Hepatic stellate cell (primary cell): ENCODE measurements at regions not wholly inside any gene's neighbourhood (a gene's known extent, or its start where the extent isn't known, plus 50 kb on each side); places are given as distances from the start of the nearest gene placed in this dataset.

ENCODE experiments used
- DNase-seq: peaks from one replicate; pipeline ENCODE4 v3.0.0; 2011; ENCODE audit warnings: low spot score

DNA sequence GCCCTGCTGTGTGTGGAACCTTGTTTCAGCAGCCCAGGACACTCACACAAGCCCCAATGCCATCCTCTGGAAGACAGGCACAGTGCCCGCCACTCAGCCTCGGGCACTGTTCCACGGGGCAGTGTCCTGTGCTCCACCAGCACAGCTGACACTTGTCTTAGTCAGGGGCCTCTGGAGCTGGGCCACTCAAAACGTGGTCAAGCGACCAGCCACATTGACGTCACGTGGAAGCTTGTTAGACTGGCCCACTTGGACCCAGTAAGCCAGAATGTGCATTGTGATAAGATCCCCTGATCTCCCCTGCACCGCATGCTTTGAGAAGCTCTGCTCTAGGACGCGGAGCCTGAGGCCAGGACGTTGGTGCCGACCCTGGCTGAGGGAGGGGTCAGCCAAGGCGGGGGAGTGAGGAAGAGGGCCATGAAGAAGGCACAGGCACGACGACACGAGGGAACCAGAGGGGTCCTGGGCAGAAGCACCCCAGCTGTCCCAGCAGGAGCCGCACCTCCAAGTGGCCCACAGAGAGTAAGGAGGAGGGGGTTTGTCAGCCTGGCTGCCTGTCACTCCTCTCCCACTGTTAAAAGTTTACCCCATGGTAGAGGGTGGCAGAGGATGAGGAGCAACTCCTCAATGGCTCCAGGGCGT is 64.6 kb downstream of the LINC01488 start:
- DNase-seq, result no peak

DNA sequence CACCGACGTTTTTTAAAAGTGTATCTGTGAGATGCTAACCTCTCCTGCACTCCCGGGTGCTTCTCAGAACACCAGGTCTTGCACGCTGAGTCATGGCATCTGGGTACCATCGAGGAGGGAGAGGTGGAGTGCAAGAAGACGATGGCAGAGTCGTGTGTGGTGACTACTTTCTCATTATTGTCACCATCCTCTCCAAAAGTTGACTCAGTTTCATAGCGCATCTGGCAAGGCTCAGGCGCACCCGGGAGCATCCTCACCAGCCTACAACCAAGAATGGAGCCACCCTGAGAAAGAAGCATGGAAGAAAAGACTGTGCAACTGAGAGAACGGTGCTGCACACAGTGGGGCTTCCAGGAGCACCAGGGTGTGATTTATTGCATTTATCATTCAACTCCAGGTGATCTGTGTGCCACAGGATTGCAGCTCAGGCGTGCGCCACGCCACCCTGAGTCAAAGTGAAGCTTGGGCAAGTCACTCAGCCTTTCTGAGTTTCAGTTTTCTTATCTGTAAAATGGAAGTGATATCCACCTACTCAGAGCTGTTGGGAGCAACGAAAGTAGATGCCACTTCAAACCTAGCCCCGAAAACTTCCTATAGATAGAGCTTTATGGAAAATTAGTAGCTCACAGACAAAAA is 65.4 kb downstream of the LINC01488 start:
- DNase-seq, result no peak

DNA sequence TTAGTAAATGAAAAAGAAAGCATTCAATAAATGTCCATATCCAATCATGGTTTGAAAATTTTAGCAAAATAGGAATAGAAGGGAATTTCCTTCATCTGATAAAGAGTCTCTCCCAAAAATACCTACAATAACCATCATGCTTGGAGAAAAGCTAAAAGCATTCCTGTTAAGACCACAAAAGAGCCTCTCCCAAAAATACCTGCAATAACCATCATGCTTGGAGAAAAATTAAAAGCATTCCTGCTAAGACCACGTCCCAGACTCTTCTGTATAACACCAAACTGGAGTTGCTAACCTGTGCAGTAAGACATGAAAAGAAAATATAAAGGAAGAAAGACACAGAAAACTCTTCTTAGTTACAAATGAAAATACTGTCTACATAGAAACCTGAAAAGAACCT is 69.4 kb downstream of the LINC01488 start:
- DNase-seq, result no peak

DNA sequence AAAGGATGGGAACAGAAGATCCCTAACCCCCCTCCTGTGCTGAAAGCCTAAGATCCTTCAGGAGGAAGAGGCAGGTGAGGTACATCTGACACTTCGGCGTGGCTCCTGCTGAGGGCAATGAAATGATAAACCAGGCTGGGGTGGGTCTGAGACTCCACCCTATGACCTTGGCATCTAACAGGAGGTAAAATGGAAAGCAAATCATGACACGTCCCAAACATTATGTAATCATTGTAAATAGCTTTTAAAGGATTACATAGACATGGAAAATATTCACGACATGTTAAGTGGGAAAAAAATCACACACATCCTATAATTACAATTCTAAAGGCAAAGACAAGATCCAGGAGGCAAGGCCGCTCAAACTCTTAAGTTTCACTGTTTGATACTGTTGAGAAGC is 70.5 kb downstream of the LINC01488 start:
- DNase-seq, result no peak

DNA sequence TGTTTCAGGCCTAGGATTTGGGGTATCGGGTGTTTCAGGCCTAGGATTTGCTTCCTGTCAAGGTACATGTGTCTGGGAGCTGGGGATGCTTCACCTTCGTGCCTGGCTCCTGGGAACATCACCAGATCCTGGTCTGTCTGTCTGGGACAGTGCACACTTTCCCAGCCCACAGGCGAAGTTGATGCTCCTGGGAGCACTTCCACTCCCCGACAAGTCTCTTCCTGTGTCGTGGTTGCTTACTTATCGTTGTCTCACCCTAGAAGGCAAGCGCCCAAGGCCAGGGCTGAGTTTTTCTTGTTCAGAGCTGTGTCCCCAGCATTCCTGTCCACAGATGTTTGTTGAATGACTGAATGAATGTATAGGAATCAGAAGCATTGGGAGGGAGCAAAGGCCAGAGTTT is 71.5 kb downstream of the LINC01488 start:
- no peak for DNase-seq

DNA sequence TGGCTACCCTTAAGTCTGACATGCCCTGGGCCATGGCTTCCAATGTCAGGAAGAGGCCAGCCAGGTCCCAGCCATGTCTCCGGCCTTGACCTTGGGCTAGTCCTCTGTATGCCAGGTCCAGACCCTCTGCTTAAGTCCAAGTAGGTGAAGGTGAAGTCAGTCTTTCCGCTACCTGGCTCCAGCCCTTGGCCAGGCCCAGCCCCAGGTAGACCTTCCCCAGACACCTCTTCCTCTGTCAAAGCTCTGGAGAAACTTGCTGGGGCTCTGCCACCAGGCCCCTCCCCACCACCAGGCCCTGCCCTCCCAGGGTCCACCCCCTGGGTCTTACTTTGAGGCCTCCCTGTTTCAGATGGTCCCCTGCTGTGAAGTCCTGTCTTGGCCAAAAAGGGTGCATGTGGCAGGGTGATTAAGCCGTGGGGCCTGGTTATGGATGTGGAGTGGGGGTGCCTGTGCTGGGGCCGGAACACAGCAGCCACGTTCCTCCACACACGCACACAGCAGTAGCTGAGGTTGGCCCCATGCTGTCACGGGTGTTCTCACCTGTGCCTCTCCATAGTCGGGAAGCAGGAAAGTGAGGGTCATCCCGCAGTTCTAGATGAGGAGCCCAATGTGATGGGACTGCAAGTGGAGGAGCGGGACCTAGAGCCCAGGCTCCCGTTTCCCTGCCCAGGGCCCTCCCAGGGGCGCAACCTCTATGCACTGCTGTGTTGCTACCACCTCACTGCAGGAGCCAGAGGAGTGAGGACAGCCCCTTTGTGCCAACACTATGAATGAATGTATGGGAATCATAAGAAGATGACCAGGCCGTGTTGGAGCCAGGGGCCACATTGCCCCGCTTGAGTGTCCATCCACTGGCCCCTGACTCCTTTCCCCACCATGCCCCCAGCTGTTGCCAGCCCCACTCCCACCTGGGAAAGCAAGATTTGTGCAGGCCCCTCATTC is 72.2 kb downstream of the LINC01488 start:
- DNase-seq, result no peak

DNA sequence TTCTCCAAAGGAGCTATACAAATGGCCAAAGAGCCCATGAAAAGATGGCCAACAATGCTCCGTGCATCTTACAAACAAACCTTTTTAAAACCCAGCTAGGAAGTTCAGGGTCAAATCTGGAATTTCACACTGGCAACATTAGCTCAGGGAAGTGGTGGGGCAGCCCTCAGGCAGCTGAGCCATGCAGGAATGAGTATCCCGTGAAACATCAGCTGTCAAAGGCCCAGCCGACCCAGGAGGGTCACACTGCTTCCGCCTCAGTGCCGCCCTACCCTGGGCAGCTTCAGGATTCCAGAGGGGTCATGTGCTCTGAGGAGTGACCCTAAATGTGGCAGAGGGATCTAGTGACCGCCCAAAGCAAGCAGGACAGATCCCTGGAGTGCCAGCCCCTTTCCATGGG is 73.4 kb downstream of the LINC01488 start:
- DNase-seq, result no peak

DNA sequence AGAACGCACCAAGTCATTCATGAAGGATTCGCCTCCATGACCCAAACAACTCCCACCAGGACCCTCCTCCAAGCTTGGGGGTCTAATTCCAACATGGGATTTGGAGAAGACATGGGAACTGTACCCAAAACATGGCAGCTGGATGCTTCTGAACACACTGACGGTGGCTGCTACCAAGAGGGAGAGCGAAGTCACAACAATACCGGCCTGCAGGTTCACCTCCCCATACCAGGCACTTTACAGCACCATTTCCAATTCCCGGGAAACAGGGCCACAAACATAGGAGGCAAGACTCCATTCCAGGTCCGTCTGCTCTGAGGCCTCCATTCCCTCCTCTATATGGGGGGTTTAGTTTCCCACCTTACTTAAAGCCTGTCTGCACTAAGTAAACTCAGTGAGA is 75.8 kb downstream of the LINC01488 start:
- DNase-seq, result no peak

DNA sequence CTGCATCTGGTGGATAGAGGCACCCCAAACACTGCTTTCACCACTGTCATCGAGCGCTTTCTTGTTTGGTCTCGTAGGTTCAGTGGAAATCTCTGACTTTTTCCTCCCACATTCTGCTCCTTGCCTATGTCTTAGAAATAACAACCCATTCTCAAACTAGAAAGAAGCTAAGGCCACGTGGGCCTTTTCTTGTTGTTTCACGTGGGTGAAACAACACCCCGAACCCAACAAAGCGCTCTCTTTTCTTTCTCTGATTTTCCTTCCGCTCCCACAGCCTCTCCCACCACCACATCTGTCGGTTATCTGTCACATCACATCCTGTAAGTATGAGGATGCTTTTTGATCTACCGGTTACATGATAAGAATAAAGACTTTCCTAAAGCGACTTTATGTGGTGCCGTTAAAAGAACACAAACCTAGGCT is 77.1 kb downstream of the LINC01488 start:
- DNase-seq, result no peak

DNA sequence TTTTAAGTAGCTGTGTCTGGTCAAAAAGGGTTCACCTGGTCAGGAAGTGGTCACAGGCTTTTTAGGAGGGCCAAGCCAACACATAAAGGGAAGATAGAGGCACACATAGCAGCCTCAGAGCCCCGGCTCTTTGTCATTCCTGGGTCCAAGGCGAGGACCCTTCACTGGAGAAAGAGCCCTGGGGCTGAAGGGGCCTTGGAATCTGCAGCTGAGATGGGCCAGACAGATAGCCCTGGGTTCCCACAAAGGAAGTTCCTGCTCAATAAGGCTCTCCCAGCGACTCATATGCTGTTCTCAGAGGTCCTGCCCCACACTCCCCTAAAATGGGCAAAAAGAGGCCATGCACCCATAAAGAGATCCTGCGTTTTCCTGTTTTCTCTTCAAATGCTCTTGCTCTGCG is 77.7 kb downstream of the LINC01488 start:
- no peak for DNase-seq

DNA sequence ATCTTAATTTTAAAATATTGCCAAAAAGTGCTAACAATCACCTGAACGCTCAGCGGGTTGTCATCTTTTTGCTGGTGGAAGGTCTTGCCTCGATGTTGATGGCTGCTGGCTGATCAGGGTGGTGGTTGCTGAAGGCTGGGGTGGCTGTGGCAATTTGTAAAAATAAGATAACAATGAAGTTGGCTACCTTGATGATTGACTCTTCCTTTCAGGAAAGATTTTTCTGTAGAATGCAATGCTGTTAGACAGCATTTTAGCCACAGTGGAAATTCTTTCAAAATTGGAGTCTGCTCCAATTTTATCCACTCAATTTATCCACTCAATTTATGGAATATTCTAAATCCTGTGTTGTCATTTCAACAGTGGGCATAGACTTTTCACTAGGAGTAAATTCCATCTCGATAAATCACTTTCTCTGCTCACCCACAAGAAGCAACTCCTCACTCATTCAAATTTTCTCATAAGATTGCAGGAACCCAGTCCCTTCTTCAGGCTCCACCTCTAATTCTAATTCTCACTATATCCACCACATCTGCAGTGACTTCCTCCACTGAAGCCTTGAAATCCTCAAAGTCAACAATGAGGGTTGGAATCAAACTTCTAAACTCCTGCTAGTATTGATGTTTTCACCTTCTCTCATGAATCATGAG is 78.8 kb downstream of the LINC01488 start:
- no peak for DNase-seq

DNA sequence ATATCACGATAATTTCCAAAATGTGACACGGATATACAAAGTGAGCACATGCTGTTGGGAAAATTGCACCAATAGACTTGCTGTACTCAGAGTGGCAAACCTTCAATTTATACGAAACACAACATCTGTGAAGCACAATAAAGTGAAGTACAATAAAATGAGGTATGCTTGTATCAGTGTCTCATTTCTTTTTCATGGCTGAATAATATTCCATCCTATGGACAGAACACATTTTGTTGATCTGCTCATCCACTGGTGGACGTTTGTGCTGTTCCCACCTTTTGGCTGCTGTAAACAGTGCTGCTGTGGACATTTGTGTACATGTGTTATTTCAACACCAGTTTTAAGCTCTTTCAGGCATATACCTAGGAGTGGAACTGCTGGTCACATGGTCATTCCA is 78.7 kb upstream of the CCND1 start:
- no peak for DNase-seq

DNA sequence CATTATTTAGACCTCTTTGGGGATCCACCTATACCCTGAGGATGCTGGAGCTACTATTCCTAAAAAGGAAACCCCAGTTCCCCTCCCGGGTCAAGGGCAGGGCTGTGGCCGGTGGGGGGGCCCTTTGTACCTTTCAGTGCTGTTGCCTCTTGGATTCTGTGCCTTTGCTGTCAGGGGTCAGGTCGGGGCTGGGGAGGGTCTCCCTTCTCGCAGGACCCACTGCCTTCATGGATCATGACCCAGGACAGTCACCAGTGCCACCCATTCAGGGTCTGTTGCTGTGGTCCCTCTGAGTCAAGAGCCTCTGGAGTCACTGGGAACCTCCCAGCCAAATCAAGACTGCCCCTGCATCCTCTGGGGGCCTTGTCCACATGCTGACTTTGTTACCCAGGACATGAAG is 78.1 kb upstream of the CCND1 start:
- no peak for DNase-seq

DNA sequence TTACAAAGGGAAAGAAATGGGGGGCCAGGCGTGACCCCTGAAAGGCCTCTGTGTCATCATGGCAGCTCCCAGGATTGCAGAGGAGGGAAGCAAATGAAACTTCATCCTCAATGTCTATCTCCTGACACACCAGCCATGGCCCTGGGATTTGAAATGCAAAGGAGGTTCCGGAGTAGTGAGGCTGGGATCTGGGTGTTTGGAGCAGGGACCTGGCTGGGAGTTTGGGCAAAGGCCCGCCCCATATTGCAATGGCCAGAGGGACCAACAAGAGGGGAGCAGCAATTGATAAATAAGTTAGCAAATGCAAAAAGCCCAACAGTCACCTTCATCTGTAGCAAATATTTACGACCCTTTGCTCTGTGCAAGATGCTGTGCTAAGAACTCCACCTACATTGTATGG is 77.7 kb upstream of the CCND1 start:
- no peak for DNase-seq

DNA sequence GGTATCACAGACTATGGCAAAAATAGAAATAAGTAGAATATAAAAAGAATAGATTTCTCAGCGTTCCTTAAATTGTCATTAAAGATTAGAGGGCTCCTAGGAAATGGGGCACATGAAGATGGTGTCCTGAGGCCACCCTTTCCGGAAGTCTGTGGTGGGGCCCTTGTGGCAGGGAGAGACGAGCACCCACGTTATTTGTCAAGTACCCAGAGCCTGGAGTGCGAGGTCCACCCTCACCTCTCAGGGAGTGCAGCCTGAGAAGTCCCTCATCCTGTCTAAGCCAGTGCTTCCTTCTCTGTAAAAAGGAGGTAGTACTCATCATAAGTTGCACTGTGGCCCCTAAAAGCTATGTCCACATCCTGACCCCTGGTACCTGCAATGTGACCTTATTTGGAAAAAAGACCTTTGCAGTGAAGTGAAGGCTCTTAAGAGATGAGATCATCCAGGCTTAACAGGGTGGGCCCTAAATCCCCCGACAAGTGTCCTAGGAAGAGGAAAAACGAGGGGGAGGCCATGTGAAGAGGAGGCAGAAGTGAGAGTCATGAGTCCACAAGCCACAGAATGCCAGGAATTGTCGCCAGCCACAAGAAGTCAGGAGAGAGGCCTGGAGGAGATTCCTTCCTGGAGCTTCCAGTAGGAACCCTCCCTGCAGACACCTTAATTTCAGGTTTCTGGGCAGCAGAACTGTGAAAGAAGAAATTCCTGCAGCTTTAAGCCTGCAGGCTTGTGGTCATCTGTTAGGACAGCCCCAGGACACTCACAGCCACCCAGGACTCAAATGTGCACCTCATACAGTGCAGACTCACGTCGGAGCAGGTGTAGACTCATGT is 76.8 kb upstream of the CCND1 start:
- DNase-seq, result no peak

DNA sequence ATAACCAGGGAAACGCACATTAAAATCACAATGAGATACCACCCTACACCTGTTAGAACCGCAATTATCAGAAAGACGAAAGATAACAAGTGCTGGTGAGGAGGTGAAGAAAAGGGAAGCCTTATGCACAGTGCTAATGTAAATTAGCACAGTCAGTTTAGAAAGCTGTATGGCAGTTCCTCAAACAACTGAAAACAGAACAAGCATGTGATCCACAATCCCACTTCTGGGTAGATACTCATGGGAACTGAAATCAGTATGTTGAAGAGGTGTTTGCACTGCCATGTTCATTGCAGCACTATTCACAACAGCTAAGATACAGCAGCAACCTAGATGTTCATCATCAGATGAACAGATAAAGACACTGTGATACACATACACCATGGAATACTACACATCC is 75.0 kb upstream of the CCND1 start:
- DNase-seq, result no peak

DNA sequence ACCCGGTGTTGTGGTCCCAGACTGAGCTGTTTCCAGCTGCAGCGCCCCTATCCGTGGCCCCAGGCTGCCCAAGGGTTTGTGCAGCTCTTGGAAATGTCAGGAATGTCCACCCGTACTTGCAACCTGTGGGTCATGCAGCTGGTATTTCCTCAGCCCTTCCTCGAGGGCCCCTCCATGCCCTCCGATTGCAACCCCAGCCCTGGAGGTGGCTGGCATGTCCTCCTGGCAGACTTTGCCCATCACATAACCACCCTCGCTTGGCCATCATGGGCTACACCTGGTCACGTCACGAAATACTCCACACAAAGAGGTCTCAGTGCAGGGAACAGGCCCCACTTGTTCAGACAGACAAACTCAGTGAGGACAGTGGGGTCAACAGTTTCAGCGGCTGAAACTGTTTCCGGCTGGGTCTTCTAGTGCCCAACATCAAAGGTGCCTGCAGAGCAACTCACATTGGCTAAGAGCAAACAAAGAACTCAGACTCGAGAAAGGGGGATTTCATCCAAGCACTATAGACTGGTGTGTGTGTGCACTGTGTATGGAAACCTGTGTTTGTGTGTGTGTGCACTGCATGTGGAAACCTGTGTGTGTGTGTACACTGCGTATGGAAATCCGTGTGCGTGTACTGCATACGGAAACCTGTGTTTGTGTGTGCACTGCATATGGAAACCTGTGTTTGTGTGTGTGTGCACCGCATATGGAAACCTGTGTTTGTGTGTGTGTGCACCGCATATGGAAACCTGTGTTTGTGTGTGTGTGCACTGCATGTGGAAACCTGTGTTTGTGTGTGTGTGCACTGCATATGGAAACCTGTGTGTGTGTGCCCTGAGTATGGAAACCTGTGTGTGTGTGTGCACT is 72.8 kb upstream of the CCND1 start:
- peak; percentile 44 for DNase-seq

DNA sequence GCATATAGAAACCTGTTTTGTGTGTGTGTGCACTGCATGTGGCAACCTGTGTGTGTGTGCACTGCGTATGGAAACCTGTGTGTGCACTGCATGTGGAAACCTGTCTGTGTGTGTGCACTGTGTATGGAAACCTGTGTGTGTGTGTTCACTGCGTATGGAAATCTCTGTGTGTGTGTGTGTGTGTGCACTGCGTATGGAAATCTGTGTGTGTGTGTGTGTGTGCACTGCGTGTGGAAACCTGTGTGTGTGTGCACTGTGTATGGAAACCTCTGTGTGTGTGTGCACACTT is 72.2 kb upstream of the CCND1 start:
- DNase-seq, result no peak

DNA sequence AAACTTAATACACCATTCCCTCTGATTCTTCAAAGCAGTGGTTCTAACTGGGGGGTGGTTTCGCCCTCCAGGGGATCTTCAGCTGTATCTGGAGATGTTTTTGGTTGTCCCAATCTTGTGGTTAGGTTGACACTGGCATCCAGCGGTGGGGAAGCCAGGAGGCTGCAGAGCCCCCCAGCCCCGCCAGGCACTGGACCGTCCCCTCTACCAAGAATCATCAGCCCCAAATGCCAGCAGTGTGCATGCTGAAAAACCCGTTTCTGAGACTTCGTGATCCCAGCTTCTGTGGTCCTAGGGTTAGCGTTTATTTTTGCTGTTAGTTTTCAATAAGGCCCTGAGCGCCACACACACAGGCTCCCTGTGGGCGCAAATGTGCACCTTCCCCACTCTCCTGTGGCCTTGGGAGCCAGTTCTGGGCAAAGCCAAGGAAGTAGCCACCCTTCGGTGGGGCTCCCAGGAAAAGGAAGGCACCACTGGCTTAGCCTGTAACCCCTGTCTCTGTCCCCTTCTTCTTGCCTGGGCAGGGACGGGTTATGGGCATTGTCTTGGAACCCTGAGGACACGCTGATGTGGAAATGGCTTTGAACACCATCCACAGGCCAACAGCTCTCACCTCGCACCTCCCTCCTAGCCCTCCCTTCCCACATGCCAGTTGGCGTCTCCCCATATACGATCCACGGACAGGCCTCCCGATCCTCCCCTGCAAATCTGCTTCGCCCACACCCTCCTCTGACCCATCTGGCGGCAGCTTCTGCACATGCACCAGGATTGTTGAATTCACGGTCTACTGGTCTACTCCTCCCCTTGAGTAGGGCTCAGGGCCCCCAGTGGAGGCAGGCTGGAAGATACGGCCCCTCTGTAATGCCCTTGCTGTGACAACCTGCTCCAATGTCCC is 71.4 kb upstream of the CCND1 start:
- DNase-seq, result no peak
